ENCODE measurements at regions not wholly inside any gene's neighbourhood (a gene's known extent, or its start where the extent isn't known, plus 50 kb on each side); places are given as distances from the start of the nearest gene placed in this dataset.

GRCh38 chr1:34590211-34590623 is 164.6 kb upstream of the GJB5 start:
- intact Hi-C loops (cut with DNase I; ENCODE audit: low total_unique reads), result no loop called here
- Histone ChIP-seq H3K27me3 (peaks cover 0 to 15% (median 4%) of the 10 kb centered on the region in 3 donors), H3K4me1 (no peaks in the 10 kb centered on the region), H3K9me3 (no peaks in the 10 kb centered on the region), H3K36me3 (no peaks in the 10 kb centered on the region), H3K27ac (no peak overlapping the region), H3K4me3 (no peak overlapping the region)
- TF ChIP-seq POLR2AphosphoS5 (IDR thresholded peaks at IDR 0.05) (no peak), CTCF (IDR thresholded peaks at IDR 0.05) (no peak), POLR2A (IDR thresholded peaks at IDR 0.05) (no peak), EP300 (IDR thresholded peaks at IDR 0.05) (no peak)
- WGBS, 5 donors, result 23 to 45% (median 27%) methylated on average over 2 to 4 of the region's 4 CpGs
- DNase-seq, result peak in 1 of 2 donors; percentile 35

- H3K4me3 ChIP-seq, result no peak overlapping the region
- H3K9me3 ChIP-seq, result no peaks in the 10 kb centered on the region
- no peaks in the 10 kb centered on the region for H3K36me3 ChIP-seq
- peaks cover 0 to 15% (median 4%) of the 10 kb centered on the region in 3 donors for H3K27me3 ChIP-seq
- TF ChIP-seq POLR2AphosphoS5 (IDR thresholded peaks at IDR 0.05) (no peak), CTCF (IDR thresholded peaks at IDR 0.05) (no peak), POLR2A (IDR thresholded peaks at IDR 0.05) (no peak), EP300 (IDR thresholded peaks at IDR 0.05) (no peak)
- H3K4me1 ChIP-seq, result no peaks in the 10 kb centered on the region
- DNase-seq, result no peak
- 51 to 66% (median 59%) methylated on average over 4 of the region's 4 CpGs for WGBS, 5 donors
- intact Hi-C loops (cut with DNase I; ENCODE audit: low total_unique reads), result no loop called here
- H3K27ac ChIP-seq, result no peak overlapping the region
These were observed 162.9 kb upstream of the GJB5 start for GRCh38 chr1:34591751-34592629.

- Histone ChIP-seq H3K4me1 (no peaks in the 10 kb centered on the region), H3K27me3 (peaks cover 0 to 43% (median 4%) of the 10 kb centered on the region in 3 donors), H3K4me3 (no peak overlapping the region), H3K9me3 (no peaks in the 10 kb centered on the region), H3K36me3 (no peaks in the 10 kb centered on the region), H3K27ac (no peak overlapping the region)
- peak; percentile 76 to 86 for DNase-seq
- no peak for TF ChIP-seq POLR2AphosphoS5 (IDR thresholded peaks at IDR 0.05)
- no peak for TF ChIP-seq POLR2A (IDR thresholded peaks at IDR 0.05)
- TF ChIP-seq CTCF (IDR thresholded peaks at IDR 0.05), result peak in 4 of 7 experiments; percentile 62 to 78 (median 68)
- intact Hi-C loops (cut with DNase I; ENCODE audit: low total_unique reads), result loop anchor here (5.0 kb wide), 2 partner anchors 486 to 961 kb away; no protein-coding TSS in a partner anchor
- 21 to 33% (median 22%) methylated on average over 4 to 5 of the region's 5 CpGs for WGBS, 5 donors
These were observed 156.9 kb upstream of the GJB5 start for GRCh38 chr1:34597877-34598514.

- DNase-seq, result no peak
- Histone ChIP-seq H3K4me3 (no peak overlapping the region), H3K9me3 (no peaks in the 10 kb centered on the region), H3K27ac (no peak overlapping the region), H3K27me3 (peaks cover 0 to 55% (median 4%) of the 10 kb centered on the region in 3 donors), H3K36me3 (no peaks in the 10 kb centered on the region), H3K4me1 (no peaks in the 10 kb centered on the region)
- 63 to 68% (median 67%) methylated on average over 6 of the region's 6 CpGs for WGBS, 5 donors
- TF ChIP-seq CTCF (IDR thresholded peaks at IDR 0.05) (no peak), EP300 (IDR thresholded peaks at IDR 0.05) (no peak), POLR2AphosphoS5 (IDR thresholded peaks at IDR 0.05) (no peak), POLR2A (IDR thresholded peaks at IDR 0.05) (no peak)
- intact Hi-C loops (cut with DNase I; ENCODE audit: low total_unique reads), result no loop called here
These were observed 151.9 kb upstream of the GJB5 start for GRCh38 chr1:34602907-34603306.
